K562 (cell line): ENCODE measurements at regions not wholly inside any gene's neighbourhood (a gene's known extent, or its start where the extent isn't known, plus 50 kb on each side); places are given as distances from the start of the nearest gene placed in this dataset.

Source experiments
- ATAC-seq: fragments of 200-7000 bp; cut with Tn5 transposase; 3 replicates; pipeline ENCODE4 v1.9.1; 2020; ENCODE audit warnings: moderate library complexity
- BruUV-seq: library from RNA; stranded (reverse); fragments of 400-500 nt; replicated peaks from 2 replicates; lab custom pipeline; 2021; lab: Mats Ljungman, UMichigan
- CTCF ChIA-PET: fragments of 300-600 bp; formaldehyde crosslinking; extraction: SDS; loops from one replicate; lab custom pipeline; 2021; ENCODE audit warnings: low intra/inter-chr PET ratio; lab: Yijun Ruan, JAX
- POLR2A ChIA-PET: fragments of 300-600, 350-650 bp; sonication (Branson Sonifier 250); formaldehyde crosslinking; extraction: SDS; loops from one replicate; lab custom pipeline; 2021; ENCODE audit warnings: antibody characterized with exemption, inconsistent platforms; lab: Yijun Ruan, JAX
- DNase-seq, 4 experiments: peaks; one replicate each; pipeline versions ENCODE4 v3.0.0 to v3.0.0-alpha.2; 2011 to 2018; ENCODE audit warnings: low spot score in 3 of 4, mixed read lengths in 3 of 4; ENCODE audit errors: extremely low read depth in 1 of 4
- FAIRE-seq: peaks from 2 replicates; lab custom pipeline; 2011; peaks lifted over from hg19 to GRCh38; lab: Jason Lieb, UNC
- H2AFZ ChIP-seq: 2 replicates; pipeline ENCODE4 v1.6.0; 2011; ENCODE audit warnings: low read depth, low read length, control low read depth, inconsistent platforms
- H3K27ac ChIP-seq: fragments of 200-600 bp; 3 replicates; pipeline ENCODE4 v1.8.0; 2011; ENCODE audit warnings: low read depth, mild to moderate bottlenecking, control low read depth, inconsistent platforms, low read length, moderate library complexity, mixed read lengths; ENCODE audit errors: extremely low read depth
- H3K27me3 ChIP-seq, 2 experiments: fragments of 300-600 bp in 1 of 2; 2 replicates in 1 of 2; 3 replicates in 1 of 2; pipeline versions ENCODE4 v1.6.0 to v1.8.0; 2011; ENCODE audit warnings: inconsistent platforms in 2 of 2, low read length in 2 of 2, mild to moderate bottlenecking in 1 of 2, mixed read lengths in 1 of 2, moderate library complexity in 1 of 2; ENCODE audit not compliant: control insufficient read depth in 2 of 2, insufficient read depth in 2 of 2
- H3K36me3 ChIP-seq: fragments of 300-600 bp; 3 replicates; pipeline ENCODE4 v1.8.0; 2011; ENCODE audit warnings: mild to moderate bottlenecking, low read length, inconsistent platforms; ENCODE audit not compliant: control insufficient read depth, insufficient read depth
- H3K4me1 ChIP-seq, 2 experiments: fragments of 200-600 bp in 1 of 2; replicated peaks in 1 of 2; 2 replicates in 1 of 2; 3 replicates in 1 of 2; pipeline versions ENCODE4 v1.5.1 to v1.8.0; 2011; ENCODE audit warnings: inconsistent platforms in 2 of 2, low read length in 2 of 2, mild to moderate bottlenecking in 1 of 2, mixed read lengths in 1 of 2, moderate library complexity in 1 of 2; ENCODE audit not compliant: control insufficient read depth in 2 of 2, insufficient read depth in 2 of 2
- H3K4me2 ChIP-seq: 2 replicates; pipeline ENCODE4 v1.6.1; 2011; ENCODE audit warnings: low read length, control low read depth, inconsistent platforms, mixed read lengths; ENCODE audit not compliant: insufficient read depth
- H3K4me3 ChIP-seq: fragments of 200-600 bp; sonication (generic), shearing (Covaris generic); 2 replicates; pipeline ENCODE4 v1.5.1; 2016; ENCODE audit warnings: control low read depth, inconsistent platforms
- H3K79me2 ChIP-seq: fragments of 200-600 bp; 3 replicates; pipeline ENCODE4 v1.8.0; 2011; ENCODE audit warnings: low read length, inconsistent platforms; ENCODE audit not compliant: control insufficient read depth, insufficient read depth
- H3K9ac ChIP-seq, 2 experiments: 2 replicates each; pipeline versions ENCODE4 v1.6.0 to v1.6.1; 2011; ENCODE audit warnings: low read depth in 2 of 2, low read length in 2 of 2, control low read depth in 1 of 2, inconsistent platforms in 1 of 2, mild to moderate bottlenecking in 1 of 2, mixed read lengths in 1 of 2; ENCODE audit not compliant: insufficient read depth in 1 of 2
- H3K9me1 ChIP-seq: one replicate; pipeline ENCODE4 v1.6.0; 2011; ENCODE audit warnings: inconsistent platforms, mild to moderate bottlenecking, low read length, moderate library complexity; ENCODE audit not compliant: control insufficient read depth, insufficient read depth
- H3K9me3 ChIP-seq: replicated peaks from 2 replicates; pipeline ENCODE4 v1.5.1; 2011; ENCODE audit warnings: low read depth, low read length, inconsistent platforms; ENCODE audit not compliant: control insufficient read depth, insufficient read depth
- H4K20me1 ChIP-seq: replicated peaks from 2 replicates; pipeline ENCODE4 v1.6.1; 2011; ENCODE audit warnings: low read length, inconsistent platforms, mixed read lengths; ENCODE audit not compliant: control insufficient read depth, insufficient read depth
- BACH1 ChIP-seq: fragments of 200-800 bp; sonication (Bioruptor generic); IDR thresholded peaks from 2 replicates; pipeline ENCODE4 v1.6.1; 2016; ENCODE audit warnings: missing genetic modification characterization, missing compliant biosample characterization
- HMGN3 ChIP-seq: IDR thresholded peaks from 2 replicates; pipeline ENCODE4 v1.6.1; 2011; ENCODE audit warnings: borderline replicate concordance, low read depth, mild to moderate bottlenecking, mixed read lengths, low read length; ENCODE audit not compliant: insufficient read length; ENCODE audit errors: extremely low read depth
- RBM25 ChIP-seq: fragments of 200-400 bp; formaldehyde crosslinking; IDR thresholded peaks from 2 replicates; pipeline ENCODE4 v1.6.1; 2018; ENCODE audit warnings: low read length, low read depth, moderate library complexity; ENCODE audit not compliant: severe bottlenecking
- SMAD1 ChIP-seq: fragments of 150-350 bp; IDR thresholded peaks from 2 replicates; pipeline ENCODE4 v1.6.1; 2014; ENCODE audit warnings: low read length, low read depth; ENCODE audit not compliant: partially characterized antibody
- XRCC5 ChIP-seq: fragments of 200-400 bp; formaldehyde crosslinking; IDR thresholded peaks from 2 replicates; pipeline ENCODE4 v1.6.1; 2017; ENCODE audit warnings: low read depth, mild to moderate bottlenecking, low read length
- ZNF551 ChIP-seq: fragments of 250-450 bp; sonication (Bioruptor Pico); IDR thresholded peaks from 2 replicates; pipeline ENCODE4 v1.5.0; 2021; ENCODE audit warnings: mild to moderate bottlenecking, moderate library complexity
- ZNF830 ChIP-seq: fragments of 250-450 bp; sonication (Bioruptor Pico); IDR thresholded peaks from 2 replicates; pipeline ENCODE4 v1.5.0; 2021; ENCODE audit warnings: mild to moderate bottlenecking
- WGBS: fragments of 100-300 bp; shearing (Covaris generic); methylation state at CpG from one replicate; pipeline ENCODE4 v1.1.6; 2016; ENCODE audit warnings: low coverage, mixed read lengths; ENCODE audit not compliant: insufficient coverage; ENCODE audit errors: missing lambda C conversion rate; 5-methylcytosine and 5-hydroxymethylcytosine counted together
- in situ Hi-C: fragments of 300-500 bp; cut with MboI; formaldehyde crosslinking; loops from 4 replicates; pipeline ENCODE4 v1.15.0; 2018; ENCODE audit warnings: inconsistent platforms, mixed read lengths
- intact Hi-C: fragments of 100-400 bp; cut with micrococcal nuclease; formaldehyde crosslinking; loops from 2 replicates; pipeline ENCODE4 v1.14.2; 2022
- TF ChIP-seq, protein P1 (sequence below): sonication (generic); formaldehyde crosslinking; IDR thresholded peaks from 2 replicates; pipeline ENCODE4 v1.8.1; 2022; ENCODE audit warnings: missing genetic modification reagents

DNA sequence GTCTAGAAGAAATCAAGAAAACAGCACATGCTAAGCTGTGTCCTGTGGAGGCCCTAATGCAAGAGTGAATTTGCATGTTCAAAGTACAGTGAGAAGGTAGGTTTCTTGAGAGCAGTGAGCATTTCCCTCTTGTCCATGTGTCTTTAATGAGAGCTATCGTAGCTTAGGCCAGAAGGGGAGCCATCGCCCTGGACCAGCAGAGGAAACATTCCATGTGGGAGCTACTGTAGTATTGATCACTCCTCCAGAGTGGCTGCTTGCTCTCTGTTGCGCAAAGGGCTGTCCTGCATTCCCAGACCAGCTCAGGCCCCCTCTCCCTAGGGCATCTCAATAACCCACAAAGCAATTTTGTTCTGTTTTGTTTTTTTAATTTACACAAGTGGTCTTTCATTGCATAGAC is 950.1 kb downstream of the CNTNAP5 start:
- in situ Hi-C loops: no loop called here
- Histone ChIP-seq H3K4me2 (no peak overlapping the region), H3K27ac (no peak overlapping the region), H2AFZ (no peak overlapping the region), H3K4me1 (no peaks in the 10 kb centered on the region), H3K27me3 (no peaks in the 10 kb centered on the region), H3K36me3 (no peaks in the 10 kb centered on the region), H3K9me1 (no peaks in the 10 kb centered on the region), H3K79me2 (no peaks in the 10 kb centered on the region), H3K4me3 (no peak overlapping the region), H4K20me1 (no peaks in the 10 kb centered on the region), H3K9me3 (no peaks in the 10 kb centered on the region), H3K9ac (no peak overlapping the region)
- BruUV-seq: no TSS peak
- ChIA-PET POLR2A (no interaction called here), CTCF (no interaction called here)
- intact Hi-C loops: no loop called here
- DNase-seq (no peak), FAIRE-seq (no peak), ATAC-seq (no peak)
- TF ChIP-seq ZNF551 (CRISPR knock-in tag) (no peak), SMAD1 (no peak), RBM25 (no peak), XRCC5 (no peak), ZNF830 (CRISPR knock-in tag) (no peak), HMGN3 (no peak), BACH1 (tag) (no peak)
- TF ChIP-seq, protein P1, sequence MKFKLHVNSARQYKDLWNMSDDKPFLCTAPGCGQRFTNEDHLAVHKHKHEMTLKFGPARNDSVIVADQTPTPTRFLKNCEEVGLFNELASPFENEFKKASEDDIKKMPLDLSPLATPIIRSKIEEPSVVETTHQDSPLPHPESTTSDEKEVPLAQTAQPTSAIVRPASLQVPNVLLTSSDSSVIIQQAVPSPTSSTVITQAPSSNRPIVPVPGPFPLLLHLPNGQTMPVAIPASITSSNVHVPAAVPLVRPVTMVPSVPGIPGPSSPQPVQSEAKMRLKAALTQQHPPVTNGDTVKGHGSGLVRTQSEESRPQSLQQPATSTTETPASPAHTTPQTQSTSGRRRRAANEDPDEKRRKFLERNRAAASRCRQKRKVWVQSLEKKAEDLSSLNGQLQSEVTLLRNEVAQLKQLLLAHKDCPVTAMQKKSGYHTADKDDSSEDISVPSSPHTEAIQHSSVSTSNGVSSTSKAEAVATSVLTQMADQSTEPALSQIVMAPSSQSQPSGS: no peak
- 0% methylated on average over 3 of the region's 3 CpGs for WGBS
